ENCODE measurements at regions not wholly inside any gene's neighbourhood (a gene's known extent, or its start where the extent isn't known, plus 50 kb on each side); places are given as distances from the start of the nearest gene placed in this dataset.

GRCh38 chr5:2066373-2066772 is 183.6 kb upstream of the IRX4 start:
- TF ChIP-seq CTCF (IDR thresholded peaks at IDR 0.05): no peak
- TF ChIP-seq POLR2A (IDR thresholded peaks at IDR 0.05): no peak

Data from ovary (tissue), 3 donors.